Fibroblast of lung (primary cell): ENCODE measurements at regions not wholly inside any gene's neighbourhood (a gene's known extent, or its start where the extent isn't known, plus 50 kb on each side); places are given as distances from the start of the nearest gene placed in this dataset.

Source experiments
- DNase-seq, 2 donors: peaks; one replicate each; pipeline versions ENCODE4 v3.0.0 to v3.0.0-alpha.2; 2010; ENCODE audit warnings: low read depth in 2 of 2
- H2AFZ ChIP-seq: 2 replicates; pipeline ENCODE4 v1.5.1; 2012; ENCODE audit warnings: low read length, control low read depth, inconsistent platforms
- H3K27ac ChIP-seq: 2 replicates; pipeline ENCODE4 v1.5.1; 2011; ENCODE audit warnings: low read length, control low read depth; ENCODE audit not compliant: insufficient read depth
- H3K27me3 ChIP-seq: 2 replicates; pipeline ENCODE4 v1.5.1; 2011; ENCODE audit warnings: mild to moderate bottlenecking, low read length; ENCODE audit not compliant: control insufficient read depth, insufficient read depth
- H3K36me3 ChIP-seq: 2 replicates; pipeline ENCODE4 v1.5.1; 2011; ENCODE audit warnings: low read length; ENCODE audit not compliant: control insufficient read depth, insufficient read depth
- H3K4me1 ChIP-seq: 2 replicates; pipeline ENCODE4 v1.5.1; 2011; ENCODE audit warnings: low read length; ENCODE audit not compliant: control insufficient read depth, insufficient read depth; ENCODE audit errors: extremely low read depth
- H3K4me2 ChIP-seq: 2 replicates; pipeline ENCODE4 v1.5.1; 2011; ENCODE audit warnings: low read length, control low read depth; ENCODE audit not compliant: insufficient read depth; ENCODE audit errors: extremely low read depth
- H3K4me3 ChIP-seq, 4 experiments: fragments of 200-600 bp in 1 of 4; sonication (generic) in 1 of 4; replicated peaks in 1 of 4; 2 replicates each; pipeline ENCODE4 v1.5.1; 2011 to 2016; ENCODE audit warnings: low read length in 4 of 4, low read depth in 3 of 4, mild to moderate bottlenecking in 3 of 4, control low read depth in 2 of 4, inconsistent platforms in 1 of 4, mixed read lengths in 1 of 4; ENCODE audit not compliant: insufficient read depth in 1 of 4; ENCODE audit errors: control extremely low read depth in 1 of 4
- H3K79me2 ChIP-seq: 2 replicates; pipeline ENCODE4 v1.5.1; 2012; ENCODE audit warnings: mild to moderate bottlenecking, low read length, inconsistent platforms; ENCODE audit not compliant: control insufficient read depth, insufficient read depth
- H3K9ac ChIP-seq: 2 replicates; pipeline ENCODE4 v1.5.1; 2011; ENCODE audit warnings: mild to moderate bottlenecking, low read length, control low read depth; ENCODE audit not compliant: insufficient read depth
- H3K9me3 ChIP-seq: 2 replicates; pipeline ENCODE4 v1.5.1; 2012; ENCODE audit warnings: low read depth, low read length; ENCODE audit not compliant: control insufficient read depth, insufficient read depth
- H4K20me1 ChIP-seq: 2 replicates; pipeline ENCODE4 v1.5.1; 2011; ENCODE audit warnings: low read length; ENCODE audit not compliant: control insufficient read depth, insufficient read depth; ENCODE audit errors: extremely low read depth
- EZH2 ChIP-seq: IDR thresholded peaks from 2 replicates; pipeline ENCODE4 v1.5.1; 2012; ENCODE audit warnings: low read length, control low read depth, mild to moderate bottlenecking; ENCODE audit errors: missing control alignments
- TF ChIP-seq, protein P1 (sequence below), 2 donors: IDR thresholded peaks in 1 of 2; conservative IDR thresholded peaks in 1 of 2; 1 replicate in 1 of 2; 2 replicates in 1 of 2; pipeline ENCODE4 v1.5.1; 2011 to 2012; ENCODE audit warnings: low read length in 2 of 2, control low read depth in 1 of 2, inconsistent platforms in 1 of 2, low read depth in 1 of 2, mild to moderate bottlenecking in 1 of 2

DNA sequence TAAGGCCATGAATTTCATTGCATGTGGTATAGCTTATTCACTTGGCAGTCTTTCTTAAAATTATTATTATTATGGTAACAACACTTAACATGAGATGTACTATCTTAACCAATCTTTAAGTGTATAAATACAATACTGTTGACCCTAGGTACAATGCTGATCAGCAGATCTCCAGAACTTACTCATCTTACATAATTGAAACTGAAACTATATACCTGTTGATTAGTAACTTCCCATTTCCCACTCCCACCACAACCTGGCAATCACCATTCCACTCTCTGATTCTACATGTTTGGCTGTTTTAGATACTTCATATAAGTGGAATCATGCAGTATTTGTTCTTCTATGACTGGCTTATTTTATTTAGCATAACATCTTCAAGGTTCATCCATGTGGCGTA, 150.2 kb upstream of the POU2AF2 start:
- no peaks in the 10 kb centered on the region for H3K9me3 ChIP-seq
- no peak for DNase-seq
- H3K4me3 ChIP-seq = no peak overlapping the region
- no peak overlapping the region for H3K4me2 ChIP-seq
- H2AFZ ChIP-seq = no peak overlapping the region
- no peaks in the 10 kb centered on the region for H4K20me1 ChIP-seq
- H3K27me3 ChIP-seq = no peaks in the 10 kb centered on the region
- H3K27ac ChIP-seq = no peak overlapping the region
- no peaks in the 10 kb centered on the region for H3K79me2 ChIP-seq
- no peaks in the 10 kb centered on the region for H3K36me3 ChIP-seq
- no peaks in the 10 kb centered on the region for H3K4me1 ChIP-seq
- no peak overlapping the region for H3K9ac ChIP-seq
- TF ChIP-seq, protein P1, sequence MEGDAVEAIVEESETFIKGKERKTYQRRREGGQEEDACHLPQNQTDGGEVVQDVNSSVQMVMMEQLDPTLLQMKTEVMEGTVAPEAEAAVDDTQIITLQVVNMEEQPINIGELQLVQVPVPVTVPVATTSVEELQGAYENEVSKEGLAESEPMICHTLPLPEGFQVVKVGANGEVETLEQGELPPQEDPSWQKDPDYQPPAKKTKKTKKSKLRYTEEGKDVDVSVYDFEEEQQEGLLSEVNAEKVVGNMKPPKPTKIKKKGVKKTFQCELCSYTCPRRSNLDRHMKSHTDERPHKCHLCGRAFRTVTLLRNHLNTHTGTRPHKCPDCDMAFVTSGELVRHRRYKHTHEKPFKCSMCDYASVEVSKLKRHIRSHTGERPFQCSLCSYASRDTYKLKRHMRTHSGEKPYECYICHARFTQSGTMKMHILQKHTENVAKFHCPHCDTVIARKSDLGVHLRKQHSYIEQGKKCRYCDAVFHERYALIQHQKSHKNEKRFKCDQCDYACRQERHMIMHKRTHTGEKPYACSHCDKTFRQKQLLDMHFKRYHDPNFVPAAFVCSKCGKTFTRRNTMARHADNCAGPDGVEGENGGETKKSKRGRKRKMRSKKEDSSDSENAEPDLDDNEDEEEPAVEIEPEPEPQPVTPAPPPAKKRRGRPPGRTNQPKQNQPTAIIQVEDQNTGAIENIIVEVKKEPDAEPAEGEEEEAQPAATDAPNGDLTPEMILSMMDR (conservative IDR thresholded peaks at IDR 0.05 in 1 of 2, IDR thresholded peaks at IDR 0.05 in 1 of 2; ENCODE audit: low read depth in 1 of 2, low read length in 2 of 2) = no peak
- no peak for TF ChIP-seq EZH2

DNA sequence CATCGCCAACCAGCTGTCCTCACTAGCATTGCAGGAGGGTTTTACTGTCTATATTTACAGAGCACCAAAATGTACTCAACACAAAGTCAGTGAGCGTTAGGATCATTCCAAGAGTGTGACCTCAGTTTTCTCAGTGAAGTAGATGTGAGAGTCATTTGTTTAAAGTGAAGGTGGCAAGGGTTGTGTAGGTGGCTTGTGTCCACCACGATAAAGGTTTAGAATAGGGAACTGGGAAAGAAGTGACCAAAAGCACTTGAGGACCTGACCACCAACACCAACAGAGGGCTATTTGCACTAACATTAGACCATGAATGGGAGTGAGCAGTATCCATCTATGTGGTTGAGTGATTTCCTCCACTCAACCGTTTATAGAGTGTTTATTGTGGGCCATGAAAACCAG, 152.5 kb upstream of the POU2AF2 start:
- no peak overlapping the region for H3K9ac ChIP-seq
- H3K4me3 ChIP-seq = no peak overlapping the region
- H3K27me3 ChIP-seq = no peaks in the 10 kb centered on the region
- DNase-seq = no peak
- H3K4me1 ChIP-seq = no peaks in the 10 kb centered on the region
- no peak overlapping the region for H3K27ac ChIP-seq
- no peak overlapping the region for H2AFZ ChIP-seq
- no peaks in the 10 kb centered on the region for H3K36me3 ChIP-seq
- H3K79me2 ChIP-seq = no peaks in the 10 kb centered on the region
- no peaks in the 10 kb centered on the region for H3K9me3 ChIP-seq
- no peak overlapping the region for H3K4me2 ChIP-seq
- TF ChIP-seq, protein P1 (conservative IDR thresholded peaks at IDR 0.05 in 1 of 2, IDR thresholded peaks at IDR 0.05 in 1 of 2; ENCODE audit: low read depth in 1 of 2, low read length in 2 of 2) = no peak
- no peak for TF ChIP-seq EZH2
- H4K20me1 ChIP-seq = no peaks in the 10 kb centered on the region

DNA sequence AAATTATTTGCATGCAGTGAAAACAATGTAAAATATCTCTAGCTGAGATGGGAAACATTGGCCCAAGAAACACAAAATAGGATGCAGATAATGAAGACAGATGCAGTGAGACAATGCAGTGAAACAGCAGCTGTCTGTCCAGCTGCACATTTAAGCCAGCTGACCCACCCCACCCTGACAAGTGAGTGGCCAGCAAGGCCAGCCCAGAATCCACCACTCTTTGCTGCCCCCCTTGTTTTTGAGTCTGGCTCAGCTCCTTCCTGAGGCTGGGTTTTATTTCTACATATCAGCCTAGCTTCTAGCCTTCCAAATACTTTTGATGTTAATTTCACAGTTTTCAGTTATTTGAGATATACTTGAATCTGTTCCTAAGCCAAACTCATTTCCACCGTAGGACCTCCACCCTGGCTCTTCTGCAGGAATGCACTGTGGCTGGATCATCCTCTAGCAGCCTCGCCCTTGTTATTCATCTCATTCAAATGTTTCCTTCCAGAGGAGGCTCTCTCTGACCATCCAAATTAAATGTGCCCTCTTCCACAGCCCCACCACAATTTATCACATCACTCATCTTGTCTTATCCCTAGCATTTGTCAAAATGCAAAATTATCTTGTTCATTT, 154.1 kb upstream of the POU2AF2 start:
- H4K20me1 ChIP-seq = no peaks in the 10 kb centered on the region
- H3K4me3 ChIP-seq = no peak overlapping the region
- H3K27ac ChIP-seq = no peak overlapping the region
- no peak overlapping the region for H3K4me2 ChIP-seq
- no peak overlapping the region for H3K9ac ChIP-seq
- TF ChIP-seq, protein P1 (conservative IDR thresholded peaks at IDR 0.05 in 1 of 2, IDR thresholded peaks at IDR 0.05 in 1 of 2; ENCODE audit: low read depth in 1 of 2, low read length in 2 of 2) = no peak
- no peak for TF ChIP-seq EZH2
- DNase-seq = peak in 1 of 2 donors; percentile 6
- no peaks in the 10 kb centered on the region for H3K27me3 ChIP-seq
- H2AFZ ChIP-seq = no peak overlapping the region
- no peaks in the 10 kb centered on the region for H3K4me1 ChIP-seq
- no peaks in the 10 kb centered on the region for H3K79me2 ChIP-seq
- H3K36me3 ChIP-seq = no peaks in the 10 kb centered on the region
- H3K9me3 ChIP-seq = no peaks in the 10 kb centered on the region
